Amygdala (tissue), 56 donors: ENCODE measurements at regions not wholly inside any gene's neighbourhood (a gene's known extent, or its start where the extent isn't known, plus 50 kb on each side); places are given as distances from the start of the nearest gene placed in this dataset.
A peak's percentile ranks its signal among the peaks of the same experiment; 100 is the strongest.
"Not testable (repeated sequence)": the region's sequence is repeated elsewhere in the genome, so short reads cannot be mapped to it uniquely, and the experiment has no call there.

Experiments
- DNase-seq, 56 donors: peaks; one replicate each; lab custom pipeline; 2025; lab: John Stamatoyannopoulos, UW

- no peak for DNase-seq
Measured at GRCh38 chr1:43108080-43108479, 64.0 kb downstream of the EBNA1BP2 start.

- DNase-seq, result no peak
Measured at GRCh38 chr1:43107664-43108063, 64.4 kb downstream of the EBNA1BP2 start.

GRCh38 chr1:43104027-43104763 is 67.9 kb downstream of the EBNA1BP2 start:
- no peak for DNase-seq

- no peak for DNase-seq
Measured at GRCh38 chr1:43101061-43101460, 71.0 kb downstream of the EBNA1BP2 start.

- no peak for DNase-seq
Measured at GRCh38 chr1:43098200-43098599, 73.9 kb downstream of the EBNA1BP2 start.

- DNase-seq, result not testable (repeated sequence)
Measured at GRCh38 chr1:43096528-43096927, 75.6 kb downstream of the EBNA1BP2 start.

GRCh38 chr1:43090812-43091211 is 81.3 kb downstream of the EBNA1BP2 start:
- not testable (repeated sequence) for DNase-seq

GRCh38 chr1:43090157-43090556 is 81.9 kb downstream of the EBNA1BP2 start:
- not testable (repeated sequence) for DNase-seq

GRCh38 chr1:43083375-43083891 is 88.7 kb downstream of the EBNA1BP2 start:
- no peak for DNase-seq

GRCh38 chr1:43082740-43083139 is 89.3 kb downstream of the EBNA1BP2 start:
- DNase-seq, result no peak

- no peak for DNase-seq
Measured at GRCh38 chr1:43077273-43077672, 94.8 kb downstream of the EBNA1BP2 start.

- DNase-seq, result no peak
Measured at GRCh38 chr1:43074709-43075108, 97.4 kb downstream of the EBNA1BP2 start.

- DNase-seq, result no peak
Measured at GRCh38 chr1:43074244-43074643, 97.8 kb downstream of the EBNA1BP2 start.

- peak in 48 of 56 donors; percentile 14 to 90 (median 64) for DNase-seq
Measured at GRCh38 chr1:43073490-43074230, 98.4 kb downstream of the EBNA1BP2 start.

GRCh38 chr1:43072314-43072713 is 99.8 kb downstream of the EBNA1BP2 start:
- DNase-seq, result no peak

GRCh38 chr1:43071241-43071640 is 100.8 kb downstream of the EBNA1BP2 start:
- DNase-seq, result no peak

GRCh38 chr1:43069461-43070050 is 102.5 kb downstream of the EBNA1BP2 start:
- peak in 7 of 56 donors; percentile 6 to 40 (median 13) for DNase-seq

- DNase-seq, result no peak
Measured at GRCh38 chr1:43068911-43069310, 103.2 kb downstream of the EBNA1BP2 start.

GRCh38 chr1:43067977-43068751 is 103.9 kb downstream of the EBNA1BP2 start:
- DNase-seq, result peak in 19 of 56 donors; percentile 6 to 64 (median 21)

- DNase-seq, result no peak
Measured at GRCh38 chr1:43067233-43067745, 104.8 kb downstream of the EBNA1BP2 start.
